ENCODE measurements at regions not wholly inside any gene's neighbourhood (a gene's known extent, or its start where the extent isn't known, plus 50 kb on each side); places are given as distances from the start of the nearest gene placed in this dataset.

DNA sequence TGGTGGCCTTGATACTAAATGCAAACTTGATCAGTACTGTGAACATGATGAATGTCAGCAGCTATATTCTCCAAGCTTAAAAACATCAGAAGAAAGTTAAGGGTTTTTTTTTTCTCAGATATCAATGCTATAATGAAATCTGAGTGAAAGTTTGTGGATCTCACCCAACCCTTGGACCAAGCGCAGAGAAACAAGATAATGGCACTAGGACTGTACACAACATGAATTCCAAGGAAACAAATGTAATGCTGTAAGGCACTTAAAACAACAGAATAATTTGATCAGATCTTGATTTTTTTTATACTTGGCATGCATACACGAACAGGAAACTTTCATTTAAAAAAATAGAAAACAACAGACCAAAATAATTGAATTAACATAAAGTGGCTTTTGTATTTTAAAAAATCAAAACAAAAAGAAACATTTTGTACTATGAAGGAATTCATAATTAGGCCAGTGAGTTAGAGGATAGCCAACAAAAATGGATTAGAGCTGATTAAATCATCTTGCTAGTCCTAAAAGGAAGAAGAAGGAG lies 1154.0 kb upstream of the EYS start:
- 54 to 62% (median 57%) methylated on average over 2 of the region's 2 CpGs for WGBS, 4 donors
- no peaks in the 10 kb centered on the region for H3K27me3 ChIP-seq

DNA sequence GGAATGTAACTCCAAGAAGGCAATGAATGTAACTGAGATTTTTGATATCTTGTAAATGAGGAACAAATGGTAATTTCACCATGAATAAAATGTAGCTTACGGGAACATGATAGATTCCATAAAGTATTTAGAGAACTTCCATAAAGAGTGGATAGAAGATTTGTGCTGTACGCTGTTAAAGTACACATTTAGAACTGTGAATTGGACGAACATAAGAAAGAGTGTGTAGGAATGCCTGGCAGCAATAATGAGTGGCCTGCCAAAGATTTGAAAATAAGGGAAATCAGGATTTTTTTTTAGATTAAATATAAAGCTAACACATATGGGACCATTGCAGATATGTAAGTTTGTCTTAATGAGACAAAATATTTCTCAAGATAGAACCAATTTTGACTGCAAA lies 1153.3 kb upstream of the EYS start:
- no peaks in the 10 kb centered on the region for H3K27me3 ChIP-seq

More for the DNA sequence above, 1154.0 kb upstream of the EYS start:
- intact Hi-C loops (cut with DNase I), result no loop called here
- Histone ChIP-seq H3K36me3 (replicated peaks in 1 of 2) (no peaks in the 10 kb centered on the region), H3K4me1 (replicated peaks in 1 of 2) (no peaks in the 10 kb centered on the region), H3K27ac (no peak overlapping the region), H3K4me3 (no peak overlapping the region), H3K9me3 (replicated peaks in 1 of 3) (no peaks in the 10 kb centered on the region)
- TF ChIP-seq, protein P1, sequence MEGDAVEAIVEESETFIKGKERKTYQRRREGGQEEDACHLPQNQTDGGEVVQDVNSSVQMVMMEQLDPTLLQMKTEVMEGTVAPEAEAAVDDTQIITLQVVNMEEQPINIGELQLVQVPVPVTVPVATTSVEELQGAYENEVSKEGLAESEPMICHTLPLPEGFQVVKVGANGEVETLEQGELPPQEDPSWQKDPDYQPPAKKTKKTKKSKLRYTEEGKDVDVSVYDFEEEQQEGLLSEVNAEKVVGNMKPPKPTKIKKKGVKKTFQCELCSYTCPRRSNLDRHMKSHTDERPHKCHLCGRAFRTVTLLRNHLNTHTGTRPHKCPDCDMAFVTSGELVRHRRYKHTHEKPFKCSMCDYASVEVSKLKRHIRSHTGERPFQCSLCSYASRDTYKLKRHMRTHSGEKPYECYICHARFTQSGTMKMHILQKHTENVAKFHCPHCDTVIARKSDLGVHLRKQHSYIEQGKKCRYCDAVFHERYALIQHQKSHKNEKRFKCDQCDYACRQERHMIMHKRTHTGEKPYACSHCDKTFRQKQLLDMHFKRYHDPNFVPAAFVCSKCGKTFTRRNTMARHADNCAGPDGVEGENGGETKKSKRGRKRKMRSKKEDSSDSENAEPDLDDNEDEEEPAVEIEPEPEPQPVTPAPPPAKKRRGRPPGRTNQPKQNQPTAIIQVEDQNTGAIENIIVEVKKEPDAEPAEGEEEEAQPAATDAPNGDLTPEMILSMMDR (IDR thresholded peaks at IDR 0.05), result no peak
- TF ChIP-seq POLR2A (IDR thresholded peaks at IDR 0.05), result no peak
- no peak for DNase-seq

DNA sequence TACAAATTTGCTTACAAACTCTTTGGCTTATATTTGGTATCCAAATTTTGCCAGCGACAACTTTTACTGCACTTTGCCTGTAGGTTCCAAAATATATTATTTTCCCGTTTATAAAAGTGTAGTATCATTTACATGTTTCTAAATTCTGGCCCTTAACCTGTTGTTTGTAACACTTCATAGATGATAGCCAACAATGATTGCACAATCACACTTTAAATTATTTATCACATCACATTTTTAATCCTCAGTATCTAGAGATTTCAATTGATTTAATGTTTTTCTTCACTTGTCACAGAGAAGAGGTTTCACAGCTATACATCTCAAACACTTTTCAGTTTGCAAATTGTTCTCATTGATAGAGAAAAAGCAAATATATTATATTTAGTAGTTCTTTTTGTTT lies 1151.2 kb upstream of the EYS start:
- DNase-seq, result no peak
- Histone ChIP-seq H3K36me3 (replicated peaks in 1 of 2) (no peaks in the 10 kb centered on the region), H3K4me1 (replicated peaks in 1 of 2) (no peaks in the 10 kb centered on the region), H3K27me3 (no peaks in the 10 kb centered on the region), H3K4me3 (no peak overlapping the region), H3K27ac (no peak overlapping the region), H3K9me3 (replicated peaks in 1 of 3) (no peaks in the 10 kb centered on the region)
- intact Hi-C loops (cut with DNase I), result no loop called here
- TF ChIP-seq POLR2A (IDR thresholded peaks at IDR 0.05), result no peak
- TF ChIP-seq, protein P1 (IDR thresholded peaks at IDR 0.05), result no peak
- 44 to 75% (median 57%) methylated on average over 2 of the region's 2 CpGs for WGBS, 4 donors

More for the DNA sequence above, 1153.3 kb upstream of the EYS start:
- H3K4me3 ChIP-seq, result no peak overlapping the region
- 53 to 65% (median 58%) methylated on average over 3 of the region's 3 CpGs for WGBS, 4 donors
- intact Hi-C loops (cut with DNase I), result no loop called here
- no peak for DNase-seq
- H3K36me3 ChIP-seq (replicated peaks in 1 of 2), result no peaks in the 10 kb centered on the region
- no peak overlapping the region for H3K27ac ChIP-seq
- no peaks in the 10 kb centered on the region for H3K9me3 ChIP-seq (replicated peaks in 1 of 3)
- no peak for TF ChIP-seq POLR2A (IDR thresholded peaks at IDR 0.05)
- TF ChIP-seq, protein P1 (IDR thresholded peaks at IDR 0.05), result no peak
- no peaks in the 10 kb centered on the region for H3K4me1 ChIP-seq (replicated peaks in 1 of 2)

DNA sequence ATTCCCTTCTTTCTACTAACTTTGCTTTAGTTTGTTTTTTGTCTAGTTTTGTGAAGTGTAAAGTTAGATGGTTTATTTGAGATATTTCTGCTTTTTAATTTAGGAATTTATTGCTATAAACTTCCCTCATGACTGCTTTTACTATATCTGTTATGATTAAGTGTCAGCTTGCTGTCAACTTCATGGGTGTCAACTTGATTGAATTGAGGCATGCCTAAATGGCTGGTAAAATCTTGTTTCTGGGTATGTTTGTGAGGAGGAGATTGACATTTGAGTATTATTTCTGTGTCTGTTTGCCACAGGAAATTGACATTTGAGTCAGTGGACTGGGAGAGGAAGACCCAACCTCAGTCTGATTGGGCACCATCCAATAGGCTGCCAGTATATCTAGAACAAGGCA lies 1147.0 kb upstream of the EYS start:
- intact Hi-C loops (cut with DNase I), result no loop called here
- DNase-seq, result no peak

More for the DNA sequence above, 1147.0 kb upstream of the EYS start:
- no peaks in the 10 kb centered on the region for H3K9me3 ChIP-seq (replicated peaks in 1 of 3)
- no peak overlapping the region for H3K27ac ChIP-seq
- no peaks in the 10 kb centered on the region for H3K4me1 ChIP-seq (replicated peaks in 1 of 2)
- H3K36me3 ChIP-seq (replicated peaks in 1 of 2), result no peaks in the 10 kb centered on the region
- TF ChIP-seq, protein P1 (IDR thresholded peaks at IDR 0.05), result no peak
- no peak for TF ChIP-seq POLR2A (IDR thresholded peaks at IDR 0.05)
- H3K4me3 ChIP-seq, result no peak overlapping the region
- H3K27me3 ChIP-seq, result no peaks in the 10 kb centered on the region
